Peyer's patch (tissue), 4 donors: ENCODE measurements at regions not wholly inside any gene's neighbourhood (a gene's known extent, or its start where the extent isn't known, plus 50 kb on each side); places are given as distances from the start of the nearest gene placed in this dataset.

Experiments
- POLR2A ChIP-seq, 2 donors: fragments of 450-650 bp; IDR thresholded peaks; one replicate each; pipeline ENCODE4 v1.5.1; 2017; ENCODE audit warnings: antibody characterized with exemption in 2 of 2, mild to moderate bottlenecking in 2 of 2, moderate library complexity in 2 of 2
- TF ChIP-seq, protein P1 (sequence below), 6 experiments: fragments of 450-650 bp in 4 of 6; fragments of 200-600 bp in 2 of 6; sonication (generic) in 1 of 6; IDR thresholded peaks; one replicate each; pipeline ENCODE4 v1.5.1; 2017 to 2019; ENCODE audit warnings: antibody characterized with exemption in 6 of 6, mild to moderate bottlenecking in 3 of 6, moderate library complexity in 1 of 6

GRCh38 chr13:31898378-31899071 lies 133.0 kb upstream of the FRY start:
- TF ChIP-seq, protein P1, sequence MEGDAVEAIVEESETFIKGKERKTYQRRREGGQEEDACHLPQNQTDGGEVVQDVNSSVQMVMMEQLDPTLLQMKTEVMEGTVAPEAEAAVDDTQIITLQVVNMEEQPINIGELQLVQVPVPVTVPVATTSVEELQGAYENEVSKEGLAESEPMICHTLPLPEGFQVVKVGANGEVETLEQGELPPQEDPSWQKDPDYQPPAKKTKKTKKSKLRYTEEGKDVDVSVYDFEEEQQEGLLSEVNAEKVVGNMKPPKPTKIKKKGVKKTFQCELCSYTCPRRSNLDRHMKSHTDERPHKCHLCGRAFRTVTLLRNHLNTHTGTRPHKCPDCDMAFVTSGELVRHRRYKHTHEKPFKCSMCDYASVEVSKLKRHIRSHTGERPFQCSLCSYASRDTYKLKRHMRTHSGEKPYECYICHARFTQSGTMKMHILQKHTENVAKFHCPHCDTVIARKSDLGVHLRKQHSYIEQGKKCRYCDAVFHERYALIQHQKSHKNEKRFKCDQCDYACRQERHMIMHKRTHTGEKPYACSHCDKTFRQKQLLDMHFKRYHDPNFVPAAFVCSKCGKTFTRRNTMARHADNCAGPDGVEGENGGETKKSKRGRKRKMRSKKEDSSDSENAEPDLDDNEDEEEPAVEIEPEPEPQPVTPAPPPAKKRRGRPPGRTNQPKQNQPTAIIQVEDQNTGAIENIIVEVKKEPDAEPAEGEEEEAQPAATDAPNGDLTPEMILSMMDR (IDR thresholded peaks at IDR 0.05), result no peak
- TF ChIP-seq POLR2A (IDR thresholded peaks at IDR 0.05), result no peak
